Testis (tissue), 2 donors: ENCODE measurements at regions not wholly inside any gene's neighbourhood (a gene's known extent, or its start where the extent isn't known, plus 50 kb on each side); places are given as distances from the start of the nearest gene placed in this dataset.

Experiments
- POLR2A ChIP-seq: fragments of 450-650 bp; IDR thresholded peaks from one replicate; pipeline ENCODE4 v1.6.1; 2017; ENCODE audit warnings: antibody characterized with exemption, mild to moderate bottlenecking, moderate library complexity
- TF ChIP-seq, protein P1 (sequence below), 3 experiments: fragments of 450-650 bp in 2 of 3; fragments of 200-600 bp in 1 of 3; sonication (generic) in 1 of 3; IDR thresholded peaks; one replicate each; pipeline ENCODE4 v1.5.1; 2016 to 2019; ENCODE audit warnings: antibody characterized with exemption in 3 of 3, mild to moderate bottlenecking in 2 of 3, moderate library complexity in 1 of 3

DNA sequence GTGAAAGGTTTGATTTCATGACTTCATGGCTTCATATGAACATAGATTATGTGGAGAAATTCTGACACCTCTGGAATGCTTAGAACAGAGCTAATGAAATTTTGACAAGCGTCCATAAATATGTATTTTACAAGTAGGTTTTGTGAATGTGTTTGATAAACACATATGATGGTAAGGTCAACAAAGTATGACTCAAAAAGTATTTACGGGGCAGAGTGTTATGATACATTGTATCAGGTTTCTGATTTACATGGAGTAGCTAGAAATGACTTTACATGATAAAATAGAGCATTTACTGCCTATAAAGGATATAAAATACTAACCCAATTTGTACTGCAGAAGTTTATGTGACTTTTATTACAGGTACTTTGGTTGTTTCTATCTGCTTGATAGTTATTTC is 206.3 kb downstream of the MDFIC start:
- TF ChIP-seq, protein P1, sequence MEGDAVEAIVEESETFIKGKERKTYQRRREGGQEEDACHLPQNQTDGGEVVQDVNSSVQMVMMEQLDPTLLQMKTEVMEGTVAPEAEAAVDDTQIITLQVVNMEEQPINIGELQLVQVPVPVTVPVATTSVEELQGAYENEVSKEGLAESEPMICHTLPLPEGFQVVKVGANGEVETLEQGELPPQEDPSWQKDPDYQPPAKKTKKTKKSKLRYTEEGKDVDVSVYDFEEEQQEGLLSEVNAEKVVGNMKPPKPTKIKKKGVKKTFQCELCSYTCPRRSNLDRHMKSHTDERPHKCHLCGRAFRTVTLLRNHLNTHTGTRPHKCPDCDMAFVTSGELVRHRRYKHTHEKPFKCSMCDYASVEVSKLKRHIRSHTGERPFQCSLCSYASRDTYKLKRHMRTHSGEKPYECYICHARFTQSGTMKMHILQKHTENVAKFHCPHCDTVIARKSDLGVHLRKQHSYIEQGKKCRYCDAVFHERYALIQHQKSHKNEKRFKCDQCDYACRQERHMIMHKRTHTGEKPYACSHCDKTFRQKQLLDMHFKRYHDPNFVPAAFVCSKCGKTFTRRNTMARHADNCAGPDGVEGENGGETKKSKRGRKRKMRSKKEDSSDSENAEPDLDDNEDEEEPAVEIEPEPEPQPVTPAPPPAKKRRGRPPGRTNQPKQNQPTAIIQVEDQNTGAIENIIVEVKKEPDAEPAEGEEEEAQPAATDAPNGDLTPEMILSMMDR (IDR thresholded peaks at IDR 0.05), result no peak
- no peak for TF ChIP-seq POLR2A
